ENCODE measurements at regions not wholly inside any gene's neighbourhood (a gene's known extent, or its start where the extent isn't known, plus 50 kb on each side); places are given as distances from the start of the nearest gene placed in this dataset.
"Not testable (repeated sequence)": the region's sequence is repeated elsewhere in the genome, so short reads cannot be mapped to it uniquely, and the experiment has no call there.

GRCh38 chr10:78096486-78096885 lies 62.8 kb downstream of the RPS24 start:
- no CpG with 5 or more reads among the region's 8 CpGs for WGBS (ENCODE audit: insufficient coverage, insufficient read length)
- not testable (repeated sequence) for H3K27ac ChIP-seq (ENCODE audit: low read length); H3K4me3 ChIP-seq (ENCODE audit: low read length); H3K4me1 ChIP-seq (ENCODE audit: control insufficient read depth, insufficient read depth, low read length); DNase-seq (ENCODE audit: low read depth, low spot score); H3K36me3 ChIP-seq (ENCODE audit: control insufficient read depth, insufficient read depth, low read length); H3K9me3 ChIP-seq (ENCODE audit: control insufficient read depth, insufficient read depth, low read length); H3K27me3 ChIP-seq (ENCODE audit: control insufficient read depth, insufficient read depth, low read length)

DNA sequence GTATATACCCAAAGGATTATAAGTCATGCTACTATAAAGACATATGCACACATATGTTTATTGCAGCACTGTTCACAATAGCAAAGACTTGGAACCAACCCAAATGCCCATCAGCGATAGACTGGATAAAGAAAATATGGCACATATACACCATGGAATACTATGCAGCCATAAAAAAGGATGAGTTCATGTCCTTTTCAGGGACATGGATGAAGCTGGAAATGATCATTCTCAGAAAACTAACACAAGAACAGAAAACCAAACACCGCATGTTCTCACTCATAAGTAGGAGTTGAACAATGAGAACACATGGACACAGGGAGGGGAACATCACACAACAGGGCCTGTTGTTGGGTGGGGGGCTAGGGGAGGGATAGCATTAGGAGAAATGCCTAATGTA lies 68.9 kb downstream of the RPS24 start:
- not testable (repeated sequence) for H3K27me3 ChIP-seq (ENCODE audit: control insufficient read depth, insufficient read depth, low read length); H3K4me3 ChIP-seq (ENCODE audit: low read length); H3K27ac ChIP-seq (ENCODE audit: low read length); H3K4me1 ChIP-seq (ENCODE audit: control insufficient read depth, insufficient read depth, low read length); DNase-seq (ENCODE audit: low read depth, low spot score); H3K36me3 ChIP-seq (ENCODE audit: control insufficient read depth, insufficient read depth, low read length); H3K9me3 ChIP-seq (ENCODE audit: control insufficient read depth, insufficient read depth, low read length)
- no CpG with 5 or more reads among the region's 2 CpGs for WGBS (ENCODE audit: insufficient coverage, insufficient read length)

GRCh38 chr10:78109210-78109609 lies 75.5 kb downstream of the RPS24 start:
- H3K4me1 ChIP-seq (ENCODE audit: control insufficient read depth, insufficient read depth, low read length): peaks cover 5% of the 10 kb centered on the region
- peak; percentile 55 for DNase-seq (ENCODE audit: low read depth, low spot score)
- no peak overlapping the region for H3K4me3 ChIP-seq (ENCODE audit: low read length)
- H3K9me3 ChIP-seq (ENCODE audit: control insufficient read depth, insufficient read depth, low read length): no peaks in the 10 kb centered on the region
- no peak overlapping the region for H3K27ac ChIP-seq (ENCODE audit: low read length)
- WGBS (ENCODE audit: insufficient coverage, insufficient read length): no CpG with 5 or more reads among the region's 2 CpGs
- H3K36me3 ChIP-seq (ENCODE audit: control insufficient read depth, insufficient read depth, low read length): no peaks in the 10 kb centered on the region
- no peaks in the 10 kb centered on the region for H3K27me3 ChIP-seq (ENCODE audit: control insufficient read depth, insufficient read depth, low read length)

- H3K4me1 ChIP-seq (ENCODE audit: control insufficient read depth, insufficient read depth, low read length): no peaks in the 10 kb centered on the region
- no peak overlapping the region for H3K4me3 ChIP-seq (ENCODE audit: low read length)
- WGBS (ENCODE audit: insufficient coverage, insufficient read length): 100% methylated on average over 1 of the region's 7 CpGs
- H3K27ac ChIP-seq (ENCODE audit: low read length): no peak overlapping the region
- no peaks in the 10 kb centered on the region for H3K9me3 ChIP-seq (ENCODE audit: control insufficient read depth, insufficient read depth, low read length)
- no peaks in the 10 kb centered on the region for H3K36me3 ChIP-seq (ENCODE audit: control insufficient read depth, insufficient read depth, low read length)
- no peaks in the 10 kb centered on the region; the same call in 1 of the 2 replicates for H3K27me3 ChIP-seq (ENCODE audit: control insufficient read depth, insufficient read depth, low read length)
- DNase-seq (ENCODE audit: low read depth, low spot score): no peak
These were observed 81.6 kb downstream of the RPS24 start for GRCh38 chr10:78115135-78115853.

- Histone ChIP-seq H3K4me3 (ENCODE audit: low read length) (no peak overlapping the region), H3K9me3 (ENCODE audit: control insufficient read depth, insufficient read depth, low read length) (no peaks in the 10 kb centered on the region), H3K27ac (ENCODE audit: low read length) (no peak overlapping the region), H3K36me3 (ENCODE audit: control insufficient read depth, insufficient read depth, low read length) (no peaks in the 10 kb centered on the region), H3K4me1 (ENCODE audit: control insufficient read depth, insufficient read depth, low read length) (no peaks in the 10 kb centered on the region), H3K27me3 (ENCODE audit: control insufficient read depth, insufficient read depth, low read length) (no peaks in the 10 kb centered on the region; the same call in 1 of the 2 replicates)
- DNase-seq (ENCODE audit: low read depth, low spot score): no peak
- WGBS (ENCODE audit: insufficient coverage, insufficient read length): no CpG with 5 or more reads among the region's 4 CpGs
These were observed 82.7 kb downstream of the RPS24 start for GRCh38 chr10:78116361-78116760.

- Histone ChIP-seq H3K4me1 (ENCODE audit: control insufficient read depth, insufficient read depth, low read length) (no peaks in the 10 kb centered on the region), H3K27ac (ENCODE audit: low read length) (no peak overlapping the region), H3K4me3 (ENCODE audit: low read length) (no peak overlapping the region), H3K36me3 (ENCODE audit: control insufficient read depth, insufficient read depth, low read length) (no peaks in the 10 kb centered on the region), H3K27me3 (ENCODE audit: control insufficient read depth, insufficient read depth, low read length) (no peaks in the 10 kb centered on the region; the same call in 1 of the 2 replicates), H3K9me3 (ENCODE audit: control insufficient read depth, insufficient read depth, low read length) (no peaks in the 10 kb centered on the region)
- DNase-seq (ENCODE audit: low read depth, low spot score): no peak
These were observed 84.9 kb downstream of the RPS24 start for GRCh38 chr10:78118591-78118990.

- no peak overlapping the region for H3K4me3 ChIP-seq (ENCODE audit: low read length)
- H3K27ac ChIP-seq (ENCODE audit: low read length): no peak overlapping the region
- no peaks in the 10 kb centered on the region for H3K36me3 ChIP-seq (ENCODE audit: control insufficient read depth, insufficient read depth, low read length)
- no peaks in the 10 kb centered on the region for H3K4me1 ChIP-seq (ENCODE audit: control insufficient read depth, insufficient read depth, low read length)
- no peaks in the 10 kb centered on the region for H3K9me3 ChIP-seq (ENCODE audit: control insufficient read depth, insufficient read depth, low read length)
- no peak for DNase-seq (ENCODE audit: low read depth, low spot score)
- H3K27me3 ChIP-seq (ENCODE audit: control insufficient read depth, insufficient read depth, low read length): no peaks in the 10 kb centered on the region; the same call in 1 of the 2 replicates
These were observed 88.1 kb downstream of the RPS24 start for GRCh38 chr10:78121801-78122200.

GRCh38 chr10:78124167-78124566 lies 90.5 kb downstream of the RPS24 start:
- WGBS (ENCODE audit: insufficient coverage, insufficient read length): no CpG with 5 or more reads among the region's 1 CpG
- Histone ChIP-seq H3K9me3 (ENCODE audit: control insufficient read depth, insufficient read depth, low read length) (no peaks in the 10 kb centered on the region), H3K27ac (ENCODE audit: low read length) (no peak overlapping the region), H3K36me3 (ENCODE audit: control insufficient read depth, insufficient read depth, low read length) (no peaks in the 10 kb centered on the region), H3K4me3 (ENCODE audit: low read length) (no peak overlapping the region), H3K4me1 (ENCODE audit: control insufficient read depth, insufficient read depth, low read length) (no peaks in the 10 kb centered on the region), H3K27me3 (ENCODE audit: control insufficient read depth, insufficient read depth, low read length) (no peaks in the 10 kb centered on the region)
- no peak for DNase-seq (ENCODE audit: low read depth, low spot score)

DNA sequence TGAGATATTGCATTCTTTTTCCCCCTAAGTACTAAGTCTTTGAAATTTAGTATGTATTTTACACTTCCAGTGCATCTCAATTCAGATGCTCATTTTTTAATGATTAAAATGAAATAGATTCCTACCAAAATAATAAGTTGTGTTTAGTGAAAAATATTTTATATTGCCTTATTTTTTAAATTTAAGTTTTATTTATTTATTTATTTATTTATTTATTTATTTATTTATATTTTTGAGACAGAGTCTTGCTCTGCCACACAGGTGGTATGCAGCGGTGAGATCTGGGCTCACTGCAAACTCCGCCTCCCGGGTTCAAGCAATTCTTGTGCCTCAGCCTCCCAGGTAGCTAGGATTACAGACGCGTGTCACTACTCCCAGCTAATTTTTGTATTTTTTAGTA lies 95.5 kb downstream of the RPS24 start:
- Histone ChIP-seq H3K9me3 (ENCODE audit: control insufficient read depth, insufficient read depth, low read length) (no peaks in the 10 kb centered on the region), H3K27ac (ENCODE audit: low read length) (no peak overlapping the region), H3K36me3 (ENCODE audit: control insufficient read depth, insufficient read depth, low read length) (no peaks in the 10 kb centered on the region), H3K4me1 (ENCODE audit: control insufficient read depth, insufficient read depth, low read length) (peaks cover 2% of the 10 kb centered on the region; the same call in 1 of the 2 replicates), H3K4me3 (ENCODE audit: low read length) (no peak overlapping the region), H3K27me3 (ENCODE audit: control insufficient read depth, insufficient read depth, low read length) (no peaks in the 10 kb centered on the region)
- no CpG with 5 or more reads among the region's 5 CpGs for WGBS (ENCODE audit: insufficient coverage, insufficient read length)
- DNase-seq (ENCODE audit: low read depth, low spot score): no peak

- WGBS (ENCODE audit: insufficient coverage, insufficient read length): no CpG with 5 or more reads among the region's 9 CpGs
These were observed 97.5 kb downstream of the RPS24 start for GRCh38 chr10:78130966-78131710.

More at GRCh38 chr10:78130966-78131710, 97.5 kb downstream of the RPS24 start:
- DNase-seq (ENCODE audit: low read depth, low spot score): no peak
- Histone ChIP-seq H3K36me3 (ENCODE audit: control insufficient read depth, insufficient read depth, low read length) (no peaks in the 10 kb centered on the region), H3K4me1 (ENCODE audit: control insufficient read depth, insufficient read depth, low read length) (peaks cover 2% of the 10 kb centered on the region; the same call in 1 of the 2 replicates), H3K4me3 (ENCODE audit: low read length) (no peak overlapping the region), H3K27me3 (ENCODE audit: control insufficient read depth, insufficient read depth, low read length) (no peaks in the 10 kb centered on the region), H3K9me3 (ENCODE audit: control insufficient read depth, insufficient read depth, low read length) (no peaks in the 10 kb centered on the region), H3K27ac (ENCODE audit: low read length) (no peak overlapping the region)
